ENCODE measurements at regions not wholly inside any gene's neighbourhood (a gene's known extent, or its start where the extent isn't known, plus 50 kb on each side); places are given as distances from the start of the nearest gene placed in this dataset.

- ChIA-PET CTCF (ENCODE audit: low intra/inter-chr PET ratio) (no interaction called here), POLR2A (no interaction called here)
- no peak for ATAC-seq
- Histone ChIP-seq H3K9ac (ENCODE audit: insufficient read depth in 1 of 2, low read depth in 2 of 2, low read length in 2 of 2) (no peak overlapping the region), H3K27me3 (ENCODE audit: control insufficient read depth in 2 of 2, insufficient read depth in 2 of 2, low read length in 2 of 2) (no peaks in the 10 kb centered on the region), H2AFZ (ENCODE audit: low read depth, low read length) (no peak overlapping the region), H4K20me1 (replicated peaks; ENCODE audit: control insufficient read depth, insufficient read depth, low read length) (no peaks in the 10 kb centered on the region), H3K4me1 (replicated peaks in 1 of 2; ENCODE audit: control insufficient read depth in 2 of 2, insufficient read depth in 2 of 2, low read length in 2 of 2) (no peaks in the 10 kb centered on the region), H3K27ac (ENCODE audit: extremely low read depth, low read depth, low read length) (no peak overlapping the region), H3K9me1 (ENCODE audit: control insufficient read depth, insufficient read depth, low read length) (no peaks in the 10 kb centered on the region), H3K4me3 (no peak overlapping the region), H3K36me3 (ENCODE audit: control insufficient read depth, insufficient read depth, low read length) (no peaks in the 10 kb centered on the region), H3K9me3 (replicated peaks; ENCODE audit: control insufficient read depth, insufficient read depth, low read depth, low read length) (no peaks in the 10 kb centered on the region), H3K79me2 (ENCODE audit: control insufficient read depth, insufficient read depth, low read length) (no peaks in the 10 kb centered on the region), H3K4me2 (ENCODE audit: insufficient read depth, low read length) (no peak overlapping the region)
- no peak for TF ChIP-seq ZBTB17 (CRISPR knock-in tag; IDR thresholded peaks at IDR 0.05)
- no peak for TF ChIP-seq ZNF609 (CRISPR knock-in tag; IDR thresholded peaks at IDR 0.05; ENCODE audit: borderline replicate concordance)
- no peak for TF ChIP-seq ZNF3 (CRISPR knock-in tag; IDR thresholded peaks at IDR 0.05)
- TF ChIP-seq RUNX1 (IDR thresholded peaks at IDR 0.05; ENCODE audit: low read depth), result no peak
- TF ChIP-seq NR1H2 (CRISPR knock-in tag; IDR thresholded peaks at IDR 0.05), result no peak
- 0% methylated on average over 1 of the region's 1 CpG for WGBS (ENCODE audit: insufficient coverage, low coverage, missing lambda C conversion rate)
- BruUV-seq (replicated peaks), result no TSS peak
- intact Hi-C loops (cut with micrococcal nuclease) (no loop called here), in situ Hi-C loops (cut with MboI) (no loop called here)
- no peak for DNase-seq (ENCODE audit: extremely low read depth in 1 of 4, low spot score in 3 of 4)
- no peak for FAIRE-seq
Observed at GRCh38 chr6:164154588-164154987, 740.1 kb downstream of the QKI start.

Measured in K562 (cell line).